KBM-7 (cell line): ENCODE measurements at regions not wholly inside any gene's neighbourhood (a gene's known extent, or its start where the extent isn't known, plus 50 kb on each side); places are given as distances from the start of the nearest gene placed in this dataset.

Source experiments
- DNase-seq: peaks from one replicate; pipeline ENCODE4 v3.0.0-alpha.2; 2015
- in situ Hi-C: fragments of 300-500 bp; cut with MboI; formaldehyde crosslinking; loops from 2 replicates; pipeline ENCODE4 v1.14.3; 2020; ENCODE audit warnings: low sequenced_read_pairs, low pct_unique_long_range_greater_than_20kb, mixed read lengths

GRCh38 chr13:97109256-97109655 is 112.9 kb upstream of the MBNL2 start:
- no peak for DNase-seq
- in situ Hi-C loops, result loop anchor here (25.0 kb wide), 1 partner anchor 228 kb away; no protein-coding TSS in a partner anchor

DNA sequence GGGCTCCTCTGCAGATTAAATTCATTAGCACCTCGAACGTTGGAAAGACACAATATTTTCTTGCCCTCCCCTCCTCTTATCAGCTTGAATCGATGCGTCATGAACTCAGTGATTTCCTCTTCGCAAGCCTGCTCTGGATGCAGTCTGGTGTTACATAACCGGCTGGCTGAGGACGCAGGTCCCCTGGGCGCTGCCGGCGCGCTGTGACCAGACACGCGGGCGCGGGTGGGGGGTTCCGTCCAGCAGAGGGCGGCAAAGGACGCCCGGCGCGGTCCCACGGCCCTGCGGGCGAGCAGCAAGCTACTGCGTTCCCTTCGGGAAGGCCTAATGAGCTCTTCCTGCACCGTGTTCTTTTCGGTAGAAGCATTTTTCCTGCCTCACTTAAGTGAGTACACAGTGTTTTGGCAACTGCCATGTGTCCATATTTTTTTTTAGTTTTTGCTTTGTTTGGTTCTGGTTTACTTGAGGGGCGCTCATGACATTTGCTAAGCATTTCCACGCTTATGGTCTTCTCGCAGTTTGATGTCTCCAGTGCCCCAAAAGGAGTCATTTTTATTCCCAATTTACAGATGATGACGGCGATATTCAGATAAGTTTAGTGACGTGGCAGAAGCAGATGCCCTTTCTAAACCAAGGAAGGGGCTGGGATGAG is 112.2 kb upstream of the MBNL2 start:
- in situ Hi-C loops, result loop anchor here (25.0 kb wide), 1 partner anchor 227 kb away; no protein-coding TSS in a partner anchor
- DNase-seq, result peak; percentile 84

DNA sequence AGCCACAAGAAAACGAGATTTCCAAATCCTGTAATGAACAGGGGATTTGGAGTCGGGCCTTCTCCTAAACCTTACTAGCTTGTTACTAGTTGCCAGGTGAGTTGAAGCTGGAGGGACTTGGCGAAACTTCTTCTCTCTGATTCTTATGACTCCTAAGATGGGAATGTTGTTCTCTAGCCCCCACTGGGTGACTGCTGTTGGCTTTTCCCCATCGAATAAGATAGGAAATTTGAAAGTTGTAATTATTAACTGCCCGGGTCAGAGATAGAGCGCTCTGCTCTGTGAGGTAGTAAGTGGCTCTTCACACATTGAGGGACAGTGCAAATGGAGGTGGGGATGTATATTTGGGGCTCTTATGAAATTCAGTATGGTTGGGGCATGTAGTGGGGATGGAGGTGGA is 111.2 kb upstream of the MBNL2 start:
- in situ Hi-C loops, result loop anchor here (25.0 kb wide), 1 partner anchor 226 kb away; no protein-coding TSS in a partner anchor
- no peak for DNase-seq

GRCh38 chr13:97111756-97112155 is 110.4 kb upstream of the MBNL2 start:
- no peak for DNase-seq
- in situ Hi-C loops, result loop anchor here (25.0 kb wide), 1 partner anchor 226 kb away; no protein-coding TSS in a partner anchor

- in situ Hi-C loops, result loop anchor here (25.0 kb wide), 1 partner anchor 225 kb away; no protein-coding TSS in a partner anchor
- no peak for DNase-seq
Observed at GRCh38 chr13:97112446-97113152, 109.5 kb upstream of the MBNL2 start.

GRCh38 chr13:97113231-97114001 is 108.7 kb upstream of the MBNL2 start:
- in situ Hi-C loops, result loop anchor here (25.0 kb wide), 1 partner anchor 224 kb away; no protein-coding TSS in a partner anchor
- peak; percentile 11 for DNase-seq

DNA sequence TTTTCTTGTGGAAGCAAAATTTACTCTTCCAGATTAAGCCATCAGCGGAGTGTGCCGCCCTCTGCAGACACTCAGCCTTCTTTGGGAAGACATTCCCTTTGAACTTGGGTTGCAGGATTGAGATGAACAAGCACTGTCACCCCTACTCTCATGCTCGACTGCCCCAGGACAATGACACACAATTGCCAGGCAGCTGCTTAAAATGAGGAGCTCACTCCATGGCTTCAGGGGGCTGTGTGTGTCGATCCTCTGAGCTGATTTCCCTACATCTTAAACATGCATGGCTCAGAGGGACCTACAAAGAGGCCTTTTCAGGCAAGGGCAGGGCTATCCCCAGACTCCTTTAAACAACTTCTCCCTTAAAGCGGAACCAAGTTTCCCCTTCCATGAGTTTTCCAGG is 107.5 kb upstream of the MBNL2 start:
- no peak for DNase-seq
- in situ Hi-C loops, result loop anchor here (25.0 kb wide), 1 partner anchor 223 kb away; no protein-coding TSS in a partner anchor

- no peak for DNase-seq
- in situ Hi-C loops, result loop anchor here (25.0 kb wide), 1 partner anchor 221 kb away; no protein-coding TSS in a partner anchor
Observed at GRCh38 chr13:97116754-97117153, 105.4 kb upstream of the MBNL2 start.

GRCh38 chr13:97117388-97117910 is 104.7 kb upstream of the MBNL2 start:
- in situ Hi-C loops, result loop anchor here (25.0 kb wide), 1 partner anchor 220 kb away; no protein-coding TSS in a partner anchor
- no peak for DNase-seq

- no peak for DNase-seq
- in situ Hi-C loops, result loop anchor here (25.0 kb wide), 1 partner anchor 217 kb away; no protein-coding TSS in a partner anchor
Observed at GRCh38 chr13:97119943-97120342, 102.2 kb upstream of the MBNL2 start.

DNA sequence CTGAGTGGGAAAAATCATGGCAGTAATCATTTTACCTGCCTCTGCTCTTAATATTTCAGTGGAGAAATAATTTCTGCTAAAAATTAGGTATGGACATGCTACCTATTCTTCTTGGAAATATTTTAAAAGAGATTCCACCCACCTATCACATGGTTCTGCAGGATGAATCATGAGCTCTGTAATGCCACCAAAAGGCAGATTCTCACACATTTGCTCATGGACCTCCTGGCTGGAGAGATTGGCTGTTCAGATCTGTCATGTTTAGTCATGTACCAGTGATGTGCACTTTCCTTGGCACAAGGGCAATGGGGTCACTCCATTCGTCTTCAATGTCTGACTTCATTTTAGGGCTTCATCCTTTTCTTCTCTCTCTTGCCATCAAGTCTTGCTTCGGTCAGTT is 101.8 kb upstream of the MBNL2 start:
- in situ Hi-C loops, result loop anchor here (25.0 kb wide), 1 partner anchor 217 kb away; no protein-coding TSS in a partner anchor
- no peak for DNase-seq

GRCh38 chr13:97120976-97121375 is 101.2 kb upstream of the MBNL2 start:
- in situ Hi-C loops, result loop anchor here (25.0 kb wide), 1 partner anchor 216 kb away; no protein-coding TSS in a partner anchor
- no peak for DNase-seq

- in situ Hi-C loops, result loop anchor here (25.0 kb wide), 1 partner anchor 215 kb away; no protein-coding TSS in a partner anchor
- DNase-seq, result no peak
Observed at GRCh38 chr13:97121894-97122293, 100.2 kb upstream of the MBNL2 start.

GRCh38 chr13:97122381-97122996 is 99.6 kb upstream of the MBNL2 start:
- in situ Hi-C loops, result loop anchor here (25.0 kb wide), 1 partner anchor 215 kb away; no protein-coding TSS in a partner anchor

DNA sequence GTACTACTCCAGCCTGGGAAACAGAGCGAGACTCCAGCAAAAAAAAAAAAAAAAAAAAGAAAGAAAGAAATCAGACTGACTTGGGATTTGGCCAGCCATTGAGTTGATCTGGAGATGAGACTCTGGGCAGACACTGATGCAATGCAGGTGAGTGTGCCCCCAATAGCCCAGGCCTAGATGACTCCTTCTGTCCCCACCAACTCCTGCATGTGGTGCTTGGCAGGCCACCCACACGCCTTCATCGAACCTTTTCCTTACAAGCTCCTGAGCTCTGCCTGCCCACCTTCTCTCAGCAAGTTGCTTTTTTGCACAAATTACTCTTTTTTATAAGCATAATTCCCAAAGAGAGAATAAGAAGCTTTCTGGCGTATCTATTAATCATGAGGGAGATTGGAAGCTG is 97.9 kb upstream of the MBNL2 start:
- no peak for DNase-seq
- in situ Hi-C loops, result loop anchor here (25.0 kb wide), 1 partner anchor 213 kb away; no protein-coding TSS in a partner anchor

More at GRCh38 chr13:97122381-97122996, 99.6 kb upstream of the MBNL2 start:
- DNase-seq, result no peak

DNA sequence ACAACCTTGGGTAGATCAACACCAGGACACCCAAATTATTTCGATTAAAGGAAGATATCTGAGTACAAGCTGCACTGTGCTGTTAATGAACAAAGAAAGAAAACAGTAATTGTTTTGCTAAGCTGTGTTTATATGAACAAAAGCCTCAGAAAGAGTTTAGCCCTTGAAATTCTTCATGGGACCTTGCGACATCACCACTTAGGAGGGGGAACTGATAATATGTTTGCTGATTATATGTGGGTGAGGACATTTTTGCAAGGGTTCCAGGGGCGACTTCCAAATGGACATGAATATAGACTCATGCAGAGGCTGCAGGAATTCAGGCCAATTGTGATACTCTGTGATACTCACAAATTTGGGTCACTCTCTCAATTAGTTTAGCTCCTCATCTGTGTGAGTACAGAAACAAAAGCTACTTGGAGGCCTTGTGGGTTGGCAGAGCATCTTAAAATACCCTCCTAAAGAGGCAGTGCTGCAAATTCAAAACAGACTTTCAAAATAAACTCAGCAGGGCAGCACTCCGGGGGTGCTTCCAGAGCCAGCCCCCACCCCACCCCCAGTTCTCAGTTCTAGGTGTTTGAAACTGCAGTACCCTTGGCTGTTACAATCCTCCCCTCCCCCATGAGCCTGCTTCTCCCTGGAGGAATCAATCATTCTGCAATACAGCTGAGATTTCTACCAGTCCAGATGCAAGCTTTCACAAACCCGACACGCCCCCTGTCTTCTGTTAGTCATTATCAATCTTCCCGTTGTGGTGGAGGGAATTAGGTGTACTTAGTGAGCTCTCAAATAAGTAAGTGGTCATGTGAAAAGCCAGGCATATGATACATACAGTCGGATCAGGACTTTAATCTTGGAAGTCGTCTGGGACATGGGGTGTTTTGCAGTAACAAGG is 97.0 kb upstream of the MBNL2 start:
- in situ Hi-C loops, result loop anchor here (25.0 kb wide), 1 partner anchor 212 kb away; no protein-coding TSS in a partner anchor
- DNase-seq, result no peak
